GM12865 (cell line): ENCODE measurements at regions not wholly inside any gene's neighbourhood (a gene's known extent, or its start where the extent isn't known, plus 50 kb on each side); places are given as distances from the start of the nearest gene placed in this dataset.
"Not testable (repeated sequence)": the region's sequence is repeated elsewhere in the genome, so short reads cannot be mapped to it uniquely, and the experiment has no call there.

Experiments
- DNase-seq: peaks from one replicate; pipeline ENCODE4 v3.0.0; 2010; ENCODE audit warnings: low read depth
- H3K4me3 ChIP-seq: 2 replicates; pipeline ENCODE4 v1.5.1; 2011; ENCODE audit warnings: mild to moderate bottlenecking, low read depth, low read length, control low read depth
- CTCF ChIP-seq: IDR thresholded peaks from 2 replicates; pipeline ENCODE4 v1.5.1; 2011; ENCODE audit warnings: low read length, control low read depth, low read depth, inconsistent platforms; ENCODE audit not compliant: insufficient read depth; ENCODE audit errors: missing control alignments

DNA sequence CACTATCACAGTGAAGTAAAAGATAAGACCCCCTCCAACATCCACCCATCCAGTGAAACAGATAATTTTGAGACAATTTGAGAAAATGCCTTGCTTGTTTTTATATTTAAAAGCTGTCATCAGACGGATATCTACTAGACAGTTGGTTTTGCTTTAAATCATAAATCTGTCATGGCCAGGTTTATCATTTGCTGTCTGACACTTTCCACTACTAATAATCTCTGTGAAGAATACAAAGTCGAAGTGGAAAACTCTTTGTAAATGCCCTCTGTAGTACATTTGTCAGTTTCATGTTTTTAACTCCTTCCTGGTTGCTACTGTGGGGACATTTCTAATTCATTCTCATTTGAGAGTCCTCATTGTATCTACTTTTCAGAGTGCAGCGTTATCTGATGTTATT is 1606.2 kb upstream of the PCDH7 start:
- no peak overlapping the region for H3K4me3 ChIP-seq
- no peak for TF ChIP-seq CTCF
- no peak for DNase-seq

GRCh38 chr4:29117231-29117722 is 1602.9 kb upstream of the PCDH7 start:
- H3K4me3 ChIP-seq, DNase-seq: not testable (repeated sequence)

DNA sequence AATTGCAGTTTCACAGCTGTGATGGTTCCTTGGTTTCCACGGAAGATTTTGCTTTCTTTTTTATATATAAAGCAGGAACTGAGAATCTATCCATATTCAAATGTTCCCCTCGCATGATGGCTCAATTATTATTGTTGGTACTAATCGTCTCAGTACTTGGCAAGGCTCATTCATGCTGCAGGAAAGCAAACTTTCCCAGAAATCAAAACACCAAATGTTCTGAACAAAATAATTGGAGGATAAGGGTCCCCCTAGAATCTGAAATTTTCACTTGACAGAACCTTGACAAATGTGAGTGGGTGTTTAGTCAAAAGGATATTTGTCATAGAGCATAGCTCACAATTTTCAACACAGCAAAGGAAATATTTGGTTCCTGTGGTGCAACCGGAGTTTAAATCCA is 1598.6 kb upstream of the PCDH7 start:
- TF ChIP-seq CTCF = no peak
- no peak for DNase-seq
- H3K4me3 ChIP-seq = no peak overlapping the region

DNA sequence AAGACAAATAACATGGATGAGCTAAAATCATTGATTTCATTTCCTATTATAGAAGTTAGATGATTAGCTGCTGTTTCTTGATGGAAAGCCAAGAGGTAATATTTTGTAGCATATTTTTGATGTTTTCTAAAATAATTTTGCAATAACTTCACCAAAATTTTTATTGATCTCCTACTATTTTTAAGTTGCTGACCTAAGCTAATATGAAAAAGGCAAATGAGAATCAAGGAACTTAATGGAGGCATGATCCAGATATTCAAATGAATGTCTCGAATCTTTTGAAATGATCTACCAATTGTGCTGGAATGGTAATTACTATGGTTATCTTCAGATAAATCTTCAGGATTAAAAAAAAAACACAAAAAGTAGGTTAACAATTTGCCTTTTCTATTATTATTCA is 1591.4 kb upstream of the PCDH7 start:
- no peak for DNase-seq
- no peak for TF ChIP-seq CTCF

DNA sequence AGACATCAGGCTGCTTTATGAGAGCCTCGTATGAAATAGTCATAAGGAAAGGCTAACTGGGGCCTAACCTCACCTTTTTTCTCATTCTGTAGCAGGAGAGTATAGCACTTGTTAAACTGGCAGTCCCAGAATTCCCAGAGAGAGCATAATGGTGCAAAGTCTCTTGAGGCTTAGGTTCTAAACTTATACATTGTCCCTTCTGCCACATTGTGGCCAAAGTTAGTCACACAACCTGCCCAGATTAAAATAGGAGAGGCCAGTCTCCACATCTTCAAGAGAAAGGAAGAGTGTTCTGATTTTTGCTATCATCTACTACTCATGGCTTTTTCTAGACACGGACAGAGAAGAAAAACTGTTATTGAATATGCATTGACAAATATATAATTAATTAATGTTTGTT is 1588.9 kb upstream of the PCDH7 start:
- DNase-seq = no peak
- TF ChIP-seq CTCF = no peak
- no peak overlapping the region for H3K4me3 ChIP-seq

More for the DNA sequence above, 1591.4 kb upstream of the PCDH7 start:
- H3K4me3 ChIP-seq = no peak overlapping the region

DNA sequence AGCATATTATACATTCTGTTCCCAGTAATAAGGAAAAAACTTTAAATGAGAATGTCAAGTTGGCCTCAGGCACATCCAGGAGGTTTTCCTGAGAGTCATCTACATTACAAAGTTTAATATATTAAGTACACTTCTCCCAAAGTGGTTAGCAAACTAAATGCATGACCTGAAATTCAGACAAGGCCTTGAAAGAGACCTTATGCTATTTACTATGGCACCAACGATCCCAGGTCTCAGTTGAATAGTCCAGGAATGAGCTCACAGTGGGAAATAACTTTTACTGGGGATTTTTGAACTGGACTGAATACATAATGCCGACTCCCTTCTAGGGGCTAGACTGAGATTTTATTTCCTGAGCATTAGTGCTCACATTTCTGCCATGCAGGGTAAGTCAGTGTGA is 1577.5 kb upstream of the PCDH7 start:
- no peak for DNase-seq
- H3K4me3 ChIP-seq = no peak overlapping the region
- no peak for TF ChIP-seq CTCF

GRCh38 chr4:29151584-29151983 is 1568.6 kb upstream of the PCDH7 start:
- no peak for DNase-seq

More at GRCh38 chr4:29151584-29151983, 1568.6 kb upstream of the PCDH7 start:
- no peak for TF ChIP-seq CTCF
- no peak overlapping the region for H3K4me3 ChIP-seq
